ENCODE measurements at regions not wholly inside any gene's neighbourhood (a gene's known extent, or its start where the extent isn't known, plus 50 kb on each side); places are given as distances from the start of the nearest gene placed in this dataset.

DNA sequence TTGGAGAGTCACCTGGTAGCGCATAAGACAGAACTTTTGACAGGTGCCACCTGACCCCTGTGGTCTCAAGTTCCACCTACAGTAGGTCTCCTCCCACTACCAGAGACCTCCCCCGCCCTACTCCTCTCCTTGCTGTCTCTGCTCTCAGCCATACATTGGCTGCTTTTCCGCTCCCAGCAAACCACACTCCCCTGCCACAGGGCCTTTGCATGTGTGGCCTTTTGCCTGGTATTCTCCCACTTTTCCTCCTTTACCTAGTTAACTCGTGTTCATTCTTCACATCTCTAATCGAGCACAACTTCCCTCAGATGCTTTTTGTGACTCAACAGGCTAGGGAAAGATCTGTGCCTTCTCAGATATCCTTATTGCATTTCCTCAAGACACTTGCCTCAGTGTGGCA is 218.3 kb upstream of the EEF2KMT start:
- intact Hi-C loops (cut with DNase I; ENCODE audit: low total_unique reads): no loop called here
- Histone ChIP-seq H3K27me3 (replicated peaks in 1 of 7) (peaks cover 0 to 4% (median 0%) of the 10 kb centered on the region in 7 donors), H3K4me3 (no peak overlapping the region), H3K27ac (no peak overlapping the region), H3K4me1 (no peaks in the 10 kb centered on the region), H3K36me3 (no peaks in the 10 kb centered on the region), H3K9me3 (peaks cover 0 to 18% (median 0%) of the 10 kb centered on the region in 8 donors)
- 66 to 85% (median 73%) methylated on average over 5 of the region's 5 CpGs for WGBS, 5 donors
- DNase-seq: no peak
- no peak for TF ChIP-seq POLR2A (IDR thresholded peaks at IDR 0.05)
- TF ChIP-seq POLR2AphosphoS5 (IDR thresholded peaks at IDR 0.05): no peak
- TF ChIP-seq, protein P1, sequence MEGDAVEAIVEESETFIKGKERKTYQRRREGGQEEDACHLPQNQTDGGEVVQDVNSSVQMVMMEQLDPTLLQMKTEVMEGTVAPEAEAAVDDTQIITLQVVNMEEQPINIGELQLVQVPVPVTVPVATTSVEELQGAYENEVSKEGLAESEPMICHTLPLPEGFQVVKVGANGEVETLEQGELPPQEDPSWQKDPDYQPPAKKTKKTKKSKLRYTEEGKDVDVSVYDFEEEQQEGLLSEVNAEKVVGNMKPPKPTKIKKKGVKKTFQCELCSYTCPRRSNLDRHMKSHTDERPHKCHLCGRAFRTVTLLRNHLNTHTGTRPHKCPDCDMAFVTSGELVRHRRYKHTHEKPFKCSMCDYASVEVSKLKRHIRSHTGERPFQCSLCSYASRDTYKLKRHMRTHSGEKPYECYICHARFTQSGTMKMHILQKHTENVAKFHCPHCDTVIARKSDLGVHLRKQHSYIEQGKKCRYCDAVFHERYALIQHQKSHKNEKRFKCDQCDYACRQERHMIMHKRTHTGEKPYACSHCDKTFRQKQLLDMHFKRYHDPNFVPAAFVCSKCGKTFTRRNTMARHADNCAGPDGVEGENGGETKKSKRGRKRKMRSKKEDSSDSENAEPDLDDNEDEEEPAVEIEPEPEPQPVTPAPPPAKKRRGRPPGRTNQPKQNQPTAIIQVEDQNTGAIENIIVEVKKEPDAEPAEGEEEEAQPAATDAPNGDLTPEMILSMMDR (IDR thresholded peaks at IDR 0.05 in 8 of 11, conservative IDR thresholded peaks at IDR 0.05 in 3 of 11): no peak

DNA sequence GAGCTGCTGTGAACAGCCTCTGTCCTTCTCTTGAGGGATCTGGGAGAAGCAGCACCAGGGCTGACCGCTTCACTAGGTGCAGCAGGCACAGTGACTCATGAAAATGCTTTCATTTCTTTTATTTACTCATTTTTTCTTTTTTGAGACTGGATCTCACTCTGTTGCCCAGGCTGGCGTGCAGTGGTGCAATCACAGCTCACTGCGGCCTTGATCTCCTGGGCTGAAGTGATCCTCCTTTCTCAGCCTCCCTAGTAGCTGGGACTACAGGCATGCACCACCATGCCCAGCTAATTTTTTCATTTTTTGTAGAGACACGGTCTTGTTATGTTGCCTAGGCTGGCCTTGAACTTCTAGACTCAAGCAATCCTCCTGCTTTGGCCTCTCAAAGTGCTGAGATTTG is 216.8 kb upstream of the EEF2KMT start:
- DNase-seq: no peak
- Histone ChIP-seq H3K4me1 (no peaks in the 10 kb centered on the region), H3K27ac (no peak overlapping the region), H3K36me3 (no peaks in the 10 kb centered on the region), H3K27me3 (replicated peaks in 1 of 7) (peaks cover 0 to 4% (median 0%) of the 10 kb centered on the region in 7 donors), H3K9me3 (peaks cover 0 to 4% (median 0%) of the 10 kb centered on the region in 8 donors), H3K4me3 (no peak overlapping the region)
- intact Hi-C loops (cut with DNase I; ENCODE audit: low total_unique reads): no loop called here
- no peak for TF ChIP-seq POLR2AphosphoS5 (IDR thresholded peaks at IDR 0.05)
- TF ChIP-seq, protein P1 (IDR thresholded peaks at IDR 0.05 in 8 of 11, conservative IDR thresholded peaks at IDR 0.05 in 3 of 11): no peak
- no peak for TF ChIP-seq POLR2A (IDR thresholded peaks at IDR 0.05)
- 69 to 81% (median 75%) methylated on average over 4 of the region's 4 CpGs for WGBS, 5 donors

DNA sequence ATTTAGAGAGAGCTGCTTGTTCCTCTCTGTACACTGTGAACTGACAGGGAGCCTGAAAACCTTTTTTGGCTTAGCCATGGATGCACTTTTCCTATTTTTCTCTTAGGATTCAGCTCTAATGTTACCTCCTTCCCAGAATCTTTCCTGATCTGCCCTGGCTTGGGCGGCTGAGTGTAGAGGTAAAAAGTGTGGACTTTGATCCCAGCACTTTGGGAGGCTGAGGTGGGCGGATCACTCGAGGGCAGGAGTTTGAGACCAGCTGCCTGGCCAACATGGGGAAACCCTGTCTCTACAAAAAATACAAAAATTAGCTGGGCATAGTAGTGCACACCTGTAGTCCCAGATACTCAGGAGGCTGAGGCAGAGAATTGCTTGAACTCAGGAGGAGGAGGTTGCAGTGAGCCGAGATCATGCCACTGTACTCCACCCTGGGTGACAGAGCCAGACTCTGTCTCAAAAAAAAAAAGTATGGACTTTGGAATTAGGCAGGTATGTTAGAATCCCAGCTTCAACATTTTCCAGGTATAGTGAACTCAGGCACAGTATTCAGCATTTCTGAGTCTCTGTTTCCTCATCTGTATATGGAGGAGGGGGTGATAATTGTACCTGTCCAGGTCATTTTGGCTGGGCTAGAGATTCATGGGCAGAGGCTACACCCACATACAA is 212.5 kb upstream of the EEF2KMT start:
- Histone ChIP-seq H3K27ac (no peak overlapping the region), H3K9me3 (peaks cover 0 to 18% (median 13%) of the 10 kb centered on the region in 8 donors), H3K36me3 (no peaks in the 10 kb centered on the region), H3K4me3 (no peak overlapping the region), H3K4me1 (no peaks in the 10 kb centered on the region), H3K27me3 (replicated peaks in 1 of 7) (peaks cover 0 to 4% (median 0%) of the 10 kb centered on the region in 7 donors)
- intact Hi-C loops (cut with DNase I; ENCODE audit: low total_unique reads): no loop called here
- 65 to 85% (median 82%) methylated on average over 4 of the region's 4 CpGs for WGBS, 5 donors
- DNase-seq: no peak
- TF ChIP-seq POLR2A (IDR thresholded peaks at IDR 0.05) (no peak), POLR2AphosphoS5 (IDR thresholded peaks at IDR 0.05) (no peak)
- TF ChIP-seq, protein P1 (IDR thresholded peaks at IDR 0.05 in 8 of 11, conservative IDR thresholded peaks at IDR 0.05 in 3 of 11): no peak

DNA sequence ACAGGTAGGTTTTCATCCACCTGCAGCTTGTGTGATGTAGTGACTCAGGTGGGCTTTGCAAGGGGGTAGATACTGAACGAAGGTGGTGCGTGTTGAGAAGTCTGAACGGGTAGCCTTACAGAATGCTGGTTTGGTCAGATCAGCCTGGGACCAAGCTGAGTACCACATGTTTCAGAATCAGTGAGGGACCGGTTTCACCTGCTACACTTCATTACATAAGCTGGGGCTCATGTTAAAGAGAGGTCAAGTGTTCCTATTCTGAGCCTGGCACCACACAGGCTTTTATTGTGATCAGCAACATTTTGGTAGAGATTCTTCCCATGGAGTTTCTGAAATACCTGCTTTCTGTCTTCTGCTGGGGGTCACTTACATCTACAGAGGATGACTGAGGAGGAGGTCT is 207.4 kb upstream of the EEF2KMT start:
- TF ChIP-seq POLR2AphosphoS5 (IDR thresholded peaks at IDR 0.05) (no peak), POLR2A (IDR thresholded peaks at IDR 0.05) (no peak)
- TF ChIP-seq, protein P1 (IDR thresholded peaks at IDR 0.05 in 8 of 11, conservative IDR thresholded peaks at IDR 0.05 in 3 of 11): no peak
- Histone ChIP-seq H3K27ac (no peak overlapping the region), H3K4me3 (no peak overlapping the region), H3K4me1 (no peaks in the 10 kb centered on the region), H3K36me3 (no peaks in the 10 kb centered on the region), H3K9me3 (peaks cover 0 to 51% (median 36%) of the 10 kb centered on the region in 8 donors), H3K27me3 (replicated peaks in 1 of 7) (peaks cover 0 to 4% (median 0%) of the 10 kb centered on the region in 7 donors)
- 72 to 87% (median 77%) methylated on average over 4 of the region's 4 CpGs for WGBS, 5 donors
- intact Hi-C loops (cut with DNase I; ENCODE audit: low total_unique reads): no loop called here
- no peak for DNase-seq
